ENCODE measurements at regions not wholly inside any gene's neighbourhood (a gene's known extent, or its start where the extent isn't known, plus 50 kb on each side); places are given as distances from the start of the nearest gene placed in this dataset.

DNA sequence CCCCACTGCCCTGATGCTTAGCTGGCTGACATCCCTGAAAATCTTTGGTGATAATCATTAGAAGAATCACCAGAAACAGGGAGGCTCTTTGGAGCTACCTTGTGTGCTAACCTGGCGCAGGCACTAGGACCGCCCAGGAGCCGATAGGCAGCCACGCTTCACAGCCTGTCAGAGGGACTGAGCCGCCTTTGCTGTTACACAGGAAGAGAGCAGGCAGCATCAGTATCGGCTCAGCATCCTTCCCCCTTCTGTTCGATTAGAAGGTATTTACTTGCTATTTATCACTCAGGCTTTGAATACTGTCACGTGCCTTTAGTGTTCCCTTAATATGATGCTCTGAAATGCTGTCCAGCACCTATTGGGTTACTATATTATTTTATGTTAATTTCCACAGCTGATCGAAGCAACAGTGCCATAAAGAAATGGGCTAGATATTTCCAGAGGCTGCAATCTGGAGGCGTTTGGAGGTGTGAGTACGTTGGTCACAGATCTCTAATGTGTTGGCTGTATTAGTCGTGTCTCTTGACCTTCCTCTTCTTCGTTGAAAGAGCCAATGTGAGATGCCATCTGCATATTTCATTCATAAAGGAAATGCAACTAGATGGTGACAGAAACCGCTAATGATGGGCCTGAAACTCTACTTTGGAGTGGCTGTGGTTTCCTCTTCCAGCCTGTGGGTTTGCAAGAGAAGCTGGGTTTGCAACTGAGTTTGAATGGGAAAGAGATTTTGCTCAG is 110.4 kb upstream of the RAB27B start:
- no peak for DNase-seq

DNA sequence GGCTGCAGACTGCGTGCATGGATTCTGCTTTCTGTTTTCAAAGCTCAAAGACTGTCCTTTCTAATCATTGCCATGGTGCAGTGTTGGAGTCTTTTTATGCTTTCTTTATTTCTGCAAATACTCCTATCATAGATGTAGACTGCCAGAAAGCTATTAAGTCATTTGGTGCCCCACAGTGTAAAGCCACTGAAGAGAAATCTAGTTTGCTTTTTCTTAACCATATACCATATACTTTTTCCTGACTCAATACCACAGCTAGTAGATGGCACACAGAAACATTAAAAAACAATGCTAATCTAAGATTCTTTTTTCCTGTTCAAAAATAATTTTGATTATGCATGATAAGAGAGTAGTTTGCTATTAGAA is 109.9 kb upstream of the RAB27B start:
- no peak for DNase-seq

DNA sequence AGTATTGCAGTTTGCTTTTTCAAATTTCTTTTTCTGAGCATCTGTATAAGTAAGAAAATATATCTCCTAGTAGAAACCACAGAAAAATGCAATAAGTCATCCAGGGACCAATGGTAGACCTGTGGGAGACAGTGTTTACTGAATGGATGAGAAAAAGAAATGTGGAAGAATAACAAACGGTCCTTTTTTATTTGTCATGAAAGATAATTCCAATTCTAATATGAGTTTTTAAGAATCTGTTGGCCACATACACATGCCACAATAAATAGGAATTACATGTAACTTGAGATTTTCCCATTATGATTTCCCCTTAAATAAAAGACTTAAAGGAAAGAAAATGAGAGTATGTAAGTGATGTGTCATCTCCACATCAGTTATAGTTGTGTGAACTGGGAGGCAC is 107.7 kb upstream of the RAB27B start:
- no peak for DNase-seq

DNA sequence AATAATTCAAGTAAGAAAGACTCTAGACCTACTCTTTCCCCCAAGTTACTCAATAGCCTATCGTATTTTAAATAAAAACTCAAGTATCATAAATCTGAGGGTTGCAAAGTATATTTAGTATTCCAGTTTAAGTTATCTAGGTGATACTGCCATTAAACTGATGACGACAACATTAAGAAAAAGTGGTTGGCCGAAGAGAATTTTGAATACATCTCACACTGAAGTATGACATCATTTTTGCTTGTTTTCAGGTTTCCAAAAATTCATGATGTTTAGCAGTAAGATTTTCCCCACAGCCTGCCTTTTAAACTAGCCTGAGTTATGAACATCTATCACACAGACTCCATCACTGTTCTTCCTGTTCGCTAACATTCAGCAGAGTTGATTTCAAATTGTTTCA is 102.1 kb upstream of the RAB27B start:
- no peak for DNase-seq

DNA sequence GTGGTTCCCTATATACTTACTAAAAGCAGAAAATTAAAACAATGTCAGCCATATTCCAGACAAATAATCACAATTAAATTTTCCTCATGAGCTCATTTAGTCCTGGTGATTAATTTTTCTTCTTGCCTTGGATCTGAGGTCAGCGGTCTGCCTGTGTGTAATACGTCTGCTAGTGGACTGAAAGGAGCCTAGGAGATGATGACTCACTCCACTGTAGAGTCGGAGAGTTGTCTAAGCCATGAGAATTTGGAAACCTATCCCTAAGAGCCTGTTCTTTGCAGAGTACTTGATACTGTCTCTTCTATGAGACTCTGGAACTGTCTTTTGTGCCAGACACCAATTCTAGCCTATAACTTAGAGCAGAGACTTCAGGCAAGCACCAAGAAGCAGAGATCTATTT is 94.2 kb upstream of the RAB27B start:
- no peak for DNase-seq

DNA sequence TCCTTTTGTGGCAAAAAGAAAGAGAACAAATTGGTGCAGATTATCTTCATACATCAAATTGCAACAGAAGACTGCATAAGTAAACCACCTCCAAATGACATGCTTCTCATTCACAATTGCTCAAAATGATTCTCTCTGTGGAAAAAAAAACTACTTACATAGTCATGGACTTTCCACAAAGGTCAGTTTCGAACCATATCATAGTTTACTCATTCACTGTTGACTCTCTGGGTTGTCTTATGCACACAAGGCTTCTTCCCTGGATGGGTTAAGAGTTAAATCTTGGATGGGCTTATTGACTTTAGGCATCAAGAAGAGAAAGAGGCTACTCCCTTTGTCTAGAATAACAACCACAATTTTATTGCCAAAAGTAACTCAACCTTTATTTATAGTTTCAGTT is 91.3 kb upstream of the RAB27B start:
- no peak for DNase-seq

DNA sequence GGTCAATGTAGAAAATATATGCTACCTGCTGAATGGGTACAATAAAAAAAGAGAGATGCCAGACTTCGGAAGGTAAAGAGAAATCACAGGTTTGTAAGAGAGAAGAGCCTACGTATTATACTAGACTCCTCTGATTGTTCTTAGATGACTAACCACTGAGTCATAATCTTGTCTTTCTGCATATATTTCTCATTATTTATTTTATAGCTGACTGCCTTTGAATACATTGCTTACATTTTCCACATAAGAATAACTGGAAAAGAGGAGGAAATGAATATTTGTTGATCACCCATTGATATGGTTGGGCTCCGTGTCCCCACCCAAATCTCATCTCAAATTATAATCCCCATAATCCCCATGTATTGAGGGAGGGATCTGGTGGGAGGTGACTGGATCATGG is 90.3 kb upstream of the RAB27B start:
- no peak for DNase-seq

DNA sequence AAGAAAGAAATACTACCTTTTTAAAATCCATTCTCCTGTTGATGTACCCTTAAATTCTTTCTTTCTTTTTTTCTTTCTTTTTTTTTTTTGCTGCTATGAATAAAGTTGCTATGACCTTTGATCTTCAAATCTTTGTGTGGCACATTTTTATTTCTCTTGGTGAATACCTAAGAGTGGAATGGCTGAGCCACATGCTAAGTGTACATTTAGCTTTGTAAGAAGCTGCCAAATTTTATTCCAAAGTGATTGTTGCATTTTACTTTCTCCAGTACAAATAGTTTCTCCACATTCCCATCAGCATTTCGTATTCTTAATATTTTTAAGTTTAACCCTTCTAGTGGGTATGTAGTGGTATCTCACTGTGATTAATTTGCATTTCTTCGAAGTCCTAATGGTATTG is 88.8 kb upstream of the RAB27B start:
- DNase-seq: no peak

DNA sequence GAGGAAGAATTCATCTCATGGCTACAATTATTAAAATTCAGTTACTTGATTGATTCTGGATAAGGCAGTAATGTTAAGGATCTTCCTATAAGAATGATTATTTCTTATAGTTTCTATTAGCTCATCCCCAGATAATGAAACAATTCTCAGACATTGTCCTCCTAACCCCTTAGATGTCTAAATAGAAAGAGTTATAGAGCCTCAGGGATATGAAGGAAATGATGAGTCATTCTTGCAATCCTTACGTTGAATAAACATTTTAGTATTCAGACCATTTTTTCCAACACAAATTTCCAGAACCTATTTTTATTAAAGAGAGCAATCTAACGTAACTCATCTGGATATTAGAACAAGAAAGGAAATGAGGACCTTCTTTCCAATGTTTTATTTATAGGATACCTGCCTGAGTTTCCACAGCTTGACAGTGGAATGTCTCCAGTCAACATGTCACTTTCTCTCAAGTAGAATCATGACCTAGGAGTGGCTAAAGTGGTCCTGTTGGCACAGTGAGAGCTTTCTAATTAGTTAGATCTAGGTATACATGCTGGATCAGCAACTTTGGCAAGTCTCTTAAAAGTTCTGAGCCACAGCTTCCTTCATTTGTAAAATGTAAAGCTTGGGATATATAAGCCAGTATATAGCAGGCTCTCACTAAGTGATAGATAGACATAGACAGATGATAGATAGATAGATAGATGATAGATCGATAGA is 88.0 kb upstream of the RAB27B start:
- no peak for DNase-seq

DNA sequence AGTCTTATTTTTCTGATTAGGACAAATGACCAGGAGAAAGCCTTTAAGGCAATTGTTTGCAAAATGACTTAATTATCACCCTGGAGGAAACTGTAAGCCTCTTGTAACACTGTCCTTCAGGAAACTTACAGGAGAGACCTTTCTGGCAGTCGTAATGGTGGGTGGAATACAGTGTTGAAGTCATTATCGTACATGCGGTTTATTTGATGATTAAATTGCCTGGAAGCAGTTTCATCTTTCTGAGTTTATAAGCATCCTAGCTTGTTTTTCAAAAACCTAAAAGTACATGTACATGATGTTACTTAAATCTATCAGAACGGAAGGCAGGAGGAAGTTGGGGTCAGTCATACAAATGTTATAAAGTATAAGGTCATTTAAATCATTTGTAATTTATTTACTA is 86.2 kb upstream of the RAB27B start:
- no peak for DNase-seq

DNA sequence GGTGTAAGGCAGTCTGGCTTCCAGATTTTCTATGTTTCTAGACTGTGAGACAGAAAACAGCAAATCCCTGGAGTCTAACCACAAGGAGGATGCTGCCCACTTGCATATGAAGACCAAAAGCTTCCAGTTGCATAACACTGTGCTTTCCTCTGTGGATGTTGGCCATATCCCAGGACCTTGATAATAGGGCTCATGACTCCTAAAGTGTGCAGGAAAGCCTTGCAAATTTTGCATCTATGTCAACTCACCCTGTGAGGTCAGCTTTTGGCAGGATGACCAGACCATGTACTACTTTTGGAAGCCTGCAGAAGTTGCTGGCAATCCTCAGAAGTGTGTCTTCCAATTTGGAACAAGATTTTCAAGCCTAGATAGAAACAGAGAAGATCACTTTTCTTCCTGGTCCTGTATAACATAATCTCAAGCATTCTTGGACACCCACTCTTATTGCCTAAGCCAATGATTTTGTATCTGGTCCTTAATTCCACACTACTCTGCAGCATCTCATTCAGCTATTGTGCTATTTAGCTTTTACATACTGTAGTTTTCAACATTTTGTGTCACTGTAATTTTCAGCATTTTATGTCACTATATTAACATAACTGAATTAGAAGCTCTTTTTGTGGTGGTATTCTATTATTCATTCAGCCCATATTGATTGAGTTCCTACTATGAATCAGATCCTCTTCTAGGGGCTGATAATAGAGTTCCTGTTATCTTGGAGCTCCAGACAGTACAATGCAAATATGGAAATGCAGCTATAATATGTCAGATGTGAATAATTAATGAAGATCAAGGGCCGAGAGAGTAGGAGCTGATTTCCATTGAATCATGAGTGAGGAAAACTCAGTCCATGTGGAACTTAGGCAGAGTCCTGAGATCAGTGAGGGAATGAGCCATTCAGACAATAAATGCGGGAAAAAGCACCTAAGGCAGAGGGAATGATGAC is 85.3 kb upstream of the RAB27B start:
- DNase-seq: no peak

DNA sequence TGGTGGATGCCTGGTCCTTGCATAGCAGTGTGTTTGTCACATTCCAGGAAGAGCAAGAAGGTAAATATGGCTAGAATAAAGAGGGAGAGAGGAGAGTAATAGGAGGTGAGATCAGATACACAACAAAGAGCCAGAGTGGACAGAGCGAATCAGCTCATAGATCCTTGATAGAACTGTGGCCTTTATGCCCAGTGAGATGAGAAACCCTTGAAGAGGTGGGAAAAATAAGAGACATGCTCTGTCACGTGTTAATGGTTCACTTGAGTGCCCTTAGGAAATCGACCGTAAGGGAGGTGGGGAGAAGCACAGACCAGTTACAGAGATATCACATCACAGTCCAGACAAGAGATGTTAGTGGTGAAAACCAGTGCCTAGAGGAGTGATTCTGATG is 84.7 kb upstream of the RAB27B start:
- no peak for DNase-seq

DNA sequence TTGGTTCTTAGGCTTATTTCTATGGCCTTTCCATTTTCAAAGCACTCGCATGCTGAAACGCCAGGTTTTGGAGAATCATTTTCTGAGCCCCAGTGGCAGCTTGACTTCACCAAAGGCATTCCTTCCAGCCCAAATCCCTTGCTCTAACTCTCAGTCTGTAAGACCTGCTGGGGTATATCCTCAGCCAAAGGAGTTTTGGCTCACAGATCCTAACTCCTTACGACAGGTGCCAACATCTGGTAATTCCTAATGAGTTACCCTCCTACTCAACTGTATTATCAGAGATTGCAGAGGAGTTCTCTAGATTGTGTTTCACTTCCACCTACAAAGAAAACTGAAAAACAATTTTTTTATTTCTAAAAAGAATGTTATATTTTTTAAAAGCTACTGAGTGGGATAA is 79.0 kb upstream of the RAB27B start:
- no peak for DNase-seq

DNA sequence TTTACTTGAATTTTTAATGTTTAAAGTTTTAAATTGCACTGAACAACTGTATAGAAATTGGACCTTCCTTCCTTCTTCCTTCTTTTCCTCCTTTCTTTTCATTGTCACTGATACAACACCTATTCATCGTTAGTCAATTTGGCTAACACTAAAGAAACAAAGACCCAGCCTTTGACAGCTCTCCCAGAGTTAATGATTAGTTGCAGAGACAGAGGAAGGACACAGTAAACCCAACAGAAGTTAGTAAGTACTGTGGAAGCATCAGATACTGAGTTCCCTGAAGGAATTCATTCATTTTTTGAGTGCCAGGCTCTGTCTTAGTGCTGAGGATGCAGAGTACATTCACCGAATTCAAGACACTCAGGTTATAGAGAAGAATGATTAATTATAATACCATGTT is 77.9 kb upstream of the RAB27B start:
- DNase-seq: no peak

DNA sequence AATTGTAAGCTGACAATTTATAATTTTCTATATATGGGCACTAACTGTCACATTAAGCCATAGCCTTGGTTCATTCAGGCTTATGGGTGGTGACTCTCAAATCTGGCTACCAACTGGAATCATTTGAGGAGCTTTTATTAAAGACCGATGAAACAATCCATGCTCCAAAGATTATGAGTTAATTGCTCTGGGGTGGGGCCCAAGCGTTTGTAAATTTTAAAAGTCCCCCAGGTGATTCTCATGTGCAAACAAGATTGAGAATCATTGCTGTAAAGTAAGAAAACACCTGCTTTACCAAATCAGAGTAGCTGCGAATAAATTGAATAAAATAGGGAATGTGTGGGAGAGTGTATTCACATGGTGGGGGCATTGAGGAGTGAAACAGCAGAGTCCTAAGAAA is 76.1 kb upstream of the RAB27B start:
- no peak for DNase-seq

DNA sequence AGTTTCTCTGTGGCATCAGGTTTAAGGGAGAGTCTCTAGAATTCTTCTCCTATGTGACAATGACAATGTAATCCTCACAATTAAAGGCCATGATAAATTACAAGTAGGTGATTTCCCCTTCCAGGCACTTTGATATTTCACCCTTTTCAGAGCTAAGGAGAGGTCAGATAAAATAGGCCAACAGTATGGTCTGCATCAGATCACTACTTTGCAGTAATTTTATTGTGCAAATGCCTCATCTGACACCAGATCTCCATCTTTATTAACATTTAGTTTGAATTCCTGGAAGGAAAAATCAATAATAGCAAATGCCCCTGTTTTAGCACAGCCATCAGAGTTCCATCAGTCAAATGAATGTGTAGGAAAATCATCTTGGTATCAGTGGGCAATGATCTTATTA is 72.8 kb upstream of the RAB27B start:
- DNase-seq: no peak

DNA sequence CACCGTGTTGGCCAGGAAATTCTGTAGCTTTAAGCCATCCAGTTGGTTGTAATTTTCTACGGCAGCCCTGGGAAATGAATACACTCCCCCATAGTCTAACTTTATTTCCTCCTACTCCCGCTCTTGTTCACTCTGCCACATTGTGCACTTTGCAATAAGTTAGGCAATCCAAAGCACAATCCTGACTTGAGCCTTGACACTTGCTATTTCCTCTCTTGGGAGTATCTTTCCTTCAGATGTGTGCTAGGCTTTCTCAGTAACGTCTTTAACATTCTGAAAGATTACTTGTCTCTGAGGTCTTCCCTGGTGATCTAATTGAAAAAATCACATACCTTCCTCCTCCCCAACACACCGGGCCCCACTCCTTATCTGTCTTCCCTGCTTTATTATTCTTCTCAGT is 65.9 kb upstream of the RAB27B start:
- DNase-seq: no peak

DNA sequence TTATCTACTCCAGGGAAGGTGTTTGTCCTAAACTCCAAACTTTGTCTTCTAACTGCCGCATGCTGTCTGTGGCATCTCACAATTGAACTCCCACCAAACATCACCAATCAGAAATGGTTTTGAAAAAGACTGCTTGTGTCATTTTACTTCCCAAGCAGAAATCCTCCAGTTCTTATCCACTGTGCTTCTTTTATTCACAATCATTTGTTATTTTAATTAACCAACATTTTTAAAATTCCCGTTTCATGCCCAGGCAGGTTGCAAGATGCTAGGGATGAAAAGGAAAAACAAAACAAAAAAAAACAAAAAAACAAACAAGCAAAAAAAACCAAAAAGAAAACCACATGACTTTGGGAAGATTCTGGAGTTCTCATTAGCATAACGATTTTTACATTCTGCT is 63.5 kb upstream of the RAB27B start:
- DNase-seq: no peak

DNA sequence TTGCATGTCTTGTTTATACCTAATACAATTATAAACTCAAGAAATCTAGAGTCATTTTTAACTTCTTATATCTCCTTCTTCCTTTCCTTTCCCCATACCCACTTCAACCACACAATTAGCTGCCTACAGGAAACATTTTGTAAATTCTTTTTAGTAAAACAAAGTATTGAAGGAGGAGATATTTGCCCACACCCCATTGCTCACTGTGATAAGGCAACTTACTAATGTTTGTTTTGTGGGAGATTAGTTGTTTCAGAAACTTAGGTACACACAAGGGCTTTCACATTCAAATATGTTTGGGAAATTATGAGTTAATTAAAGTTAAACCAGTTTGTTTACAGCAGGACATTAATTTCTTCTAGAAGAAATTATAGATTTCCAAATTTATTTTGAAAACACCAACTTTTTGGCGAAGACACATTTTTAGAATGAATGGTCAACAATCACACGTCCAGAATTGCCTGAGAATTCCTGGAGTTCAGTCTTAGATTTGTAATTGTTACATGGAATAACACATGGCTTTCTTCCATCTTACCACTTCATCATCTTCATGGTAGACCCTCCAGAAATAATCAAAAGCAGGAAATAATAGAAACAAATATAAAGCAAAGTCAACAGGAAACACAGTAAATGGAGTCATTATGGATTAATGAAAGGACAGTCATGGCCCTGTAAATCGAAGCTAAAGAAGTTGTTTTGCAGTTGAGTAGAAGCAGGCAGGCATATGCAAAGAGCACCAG is 62.5 kb upstream of the RAB27B start:
- no peak for DNase-seq

DNA sequence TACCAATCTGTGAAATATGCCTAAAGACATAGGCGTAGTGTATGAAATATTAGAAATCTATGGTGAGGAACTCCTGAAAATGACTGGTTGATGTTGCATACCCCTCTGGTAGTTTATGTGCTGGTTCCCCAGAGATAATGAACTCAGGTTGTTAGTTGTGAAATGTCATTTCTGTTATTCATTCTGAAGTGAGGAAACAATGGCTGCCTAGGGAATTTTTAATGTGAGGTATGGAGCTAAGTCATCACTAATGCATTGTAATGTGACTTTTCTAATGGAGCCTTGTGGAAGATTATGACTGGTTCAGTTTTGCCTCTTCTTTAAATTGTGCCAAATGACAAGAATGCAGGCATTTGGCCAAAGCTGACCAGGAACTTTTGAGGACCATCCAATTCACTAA is 61.6 kb upstream of the RAB27B start:
- no peak for DNase-seq

DNA sequence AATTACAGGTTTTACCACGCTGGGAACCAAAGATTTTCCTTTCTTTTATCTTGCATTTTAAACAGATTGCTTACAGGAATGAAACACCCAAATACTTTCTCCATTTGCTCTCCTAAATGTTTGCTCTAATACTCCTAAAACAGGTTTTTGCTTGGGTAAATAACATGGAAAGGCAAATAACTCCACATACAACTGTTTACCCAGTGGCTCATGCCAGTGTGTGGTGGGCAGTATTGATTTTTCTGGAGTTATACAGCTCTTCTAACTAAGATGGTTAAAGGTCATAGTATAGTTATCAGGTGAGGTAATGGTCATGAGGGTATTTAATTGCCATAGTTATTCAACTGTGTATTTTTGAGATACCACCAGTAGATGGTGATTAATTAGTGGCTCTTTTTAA is 61.2 kb upstream of the RAB27B start:
- DNase-seq: no peak

DNA sequence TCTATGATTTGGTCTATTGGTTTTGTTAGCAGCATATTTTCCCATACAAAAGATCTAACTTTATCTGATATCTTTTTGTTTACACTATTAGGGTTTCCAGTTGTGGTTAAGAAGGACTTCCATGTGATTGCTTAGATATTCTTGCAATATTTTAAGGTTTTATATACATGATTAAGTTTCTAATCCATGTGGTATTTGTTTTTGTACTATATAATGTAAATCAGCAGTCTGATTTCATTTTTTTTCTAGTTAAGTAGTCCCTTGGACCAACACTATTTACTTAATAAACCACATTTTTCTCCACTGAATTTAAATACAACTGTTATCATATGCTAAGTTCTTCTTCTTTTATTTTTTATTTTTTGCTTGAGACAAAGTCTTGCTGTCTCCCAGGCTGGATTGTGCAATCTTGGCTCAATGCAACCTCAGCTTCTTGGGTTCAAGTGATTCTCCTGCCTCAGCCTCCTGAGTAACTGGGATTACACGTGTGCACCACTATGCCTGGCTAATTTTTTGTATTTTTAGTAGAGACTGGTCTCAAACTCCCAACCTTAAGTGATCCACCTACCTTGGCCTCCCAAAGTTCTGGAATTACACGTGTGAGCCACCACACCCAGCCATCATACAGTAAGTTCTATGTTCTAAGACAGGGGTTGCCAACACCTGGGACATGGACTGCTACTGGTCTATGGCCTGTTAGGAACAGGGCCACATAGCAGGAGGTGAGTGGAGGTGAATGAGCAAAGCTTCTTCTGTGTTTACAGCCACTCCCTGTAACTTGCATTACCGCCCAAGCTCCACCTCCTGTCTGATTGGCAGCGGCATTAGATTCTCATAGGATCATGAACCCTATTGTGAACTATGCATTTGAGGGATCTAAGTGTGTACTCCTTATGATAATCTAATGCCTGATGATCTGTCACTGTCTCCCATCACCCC is 58.5 kb upstream of the RAB27B start:
- DNase-seq: no peak
